GM12891 (cell line): ENCODE measurements at regions not wholly inside any gene's neighbourhood (a gene's known extent, or its start where the extent isn't known, plus 50 kb on each side); places are given as distances from the start of the nearest gene placed in this dataset.
"Not testable (repeated sequence)": the region's sequence is repeated elsewhere in the genome, so short reads cannot be mapped to it uniquely, and the experiment has no call there.

ENCODE experiments used
- DNase-seq: peaks from one replicate; pipeline ENCODE4 v3.0.0; 2011; ENCODE audit warnings: low spot score; ENCODE audit not compliant: insufficient read length
- FAIRE-seq: peaks from 2 replicates; lab custom pipeline; 2011; peaks lifted over from hg19 to GRCh38; lab: Jason Lieb, UNC
- PAX5 ChIP-seq: IDR thresholded peaks from 2 replicates; pipeline ENCODE4 v1.6.1; 2011; ENCODE audit warnings: low read length, moderate library complexity, mild to moderate bottlenecking; ENCODE audit not compliant: insufficient read depth, severe bottlenecking
- POLR2A ChIP-seq: IDR thresholded peaks from 2 replicates; pipeline ENCODE4 v1.6.1; 2011; ENCODE audit warnings: low read depth, low read length, control low read depth
- POLR2AphosphoS5 ChIP-seq: IDR thresholded peaks from 2 replicates; pipeline ENCODE4 v1.6.1; 2011; ENCODE audit warnings: low read depth, low read length, control low read depth
- POU2F2 ChIP-seq: IDR thresholded peaks from 2 replicates; pipeline ENCODE4 v1.6.1; 2011; ENCODE audit warnings: low read depth, mild to moderate bottlenecking, control low read depth, low read length, moderate library complexity
- SPI1 ChIP-seq: IDR thresholded peaks from 2 replicates; pipeline ENCODE4 v1.6.1; 2011; ENCODE audit warnings: low read depth, low read length, control low read depth
- TAF1 ChIP-seq: IDR thresholded peaks from 2 replicates; pipeline ENCODE4 v1.6.1; 2011; ENCODE audit warnings: low read depth, low read length, control low read depth

DNA sequence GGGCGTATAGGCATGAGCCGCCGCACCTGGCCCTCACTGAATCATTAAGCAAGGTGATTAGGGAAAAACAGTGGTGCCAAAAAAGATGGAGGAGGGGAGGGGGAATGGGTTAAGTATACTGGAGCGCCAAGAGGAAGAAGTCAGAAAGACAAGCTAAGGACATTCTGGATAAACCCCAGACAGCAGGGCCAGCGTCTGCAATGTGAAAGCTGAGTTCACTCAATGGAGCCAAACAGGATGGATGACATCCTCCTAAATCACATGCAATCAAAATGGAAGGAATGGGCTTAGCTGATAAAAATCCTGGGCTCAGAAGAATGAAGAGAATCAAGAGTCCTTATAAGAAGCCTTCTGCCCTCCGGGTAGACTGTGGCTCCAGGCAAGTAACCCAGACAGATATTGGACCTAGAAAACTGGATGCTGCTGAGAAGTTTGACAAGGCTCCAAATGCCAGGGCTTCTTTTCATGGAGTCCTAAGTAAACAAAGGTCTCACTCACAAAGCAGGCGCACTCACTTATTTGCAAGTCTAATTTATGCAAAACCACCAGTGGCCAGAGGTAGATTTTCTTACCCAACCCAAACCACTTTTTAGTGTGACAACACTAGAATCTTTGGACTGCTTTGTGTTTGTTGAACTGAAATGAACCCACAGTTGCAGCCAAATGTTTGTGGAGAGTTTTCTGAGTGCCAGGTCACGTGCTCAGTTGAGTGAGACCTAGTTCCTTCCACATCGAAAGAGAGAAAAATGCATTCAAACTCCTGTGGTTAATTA is 519.1 kb upstream of the AUTS2 start:
- DNase-seq (no peak), FAIRE-seq (no peak)
- TF ChIP-seq PAX5 (no peak), SPI1 (no peak), POLR2A (no peak), TAF1 (no peak), POLR2AphosphoS5 (no peak), POU2F2 (no peak)

DNA sequence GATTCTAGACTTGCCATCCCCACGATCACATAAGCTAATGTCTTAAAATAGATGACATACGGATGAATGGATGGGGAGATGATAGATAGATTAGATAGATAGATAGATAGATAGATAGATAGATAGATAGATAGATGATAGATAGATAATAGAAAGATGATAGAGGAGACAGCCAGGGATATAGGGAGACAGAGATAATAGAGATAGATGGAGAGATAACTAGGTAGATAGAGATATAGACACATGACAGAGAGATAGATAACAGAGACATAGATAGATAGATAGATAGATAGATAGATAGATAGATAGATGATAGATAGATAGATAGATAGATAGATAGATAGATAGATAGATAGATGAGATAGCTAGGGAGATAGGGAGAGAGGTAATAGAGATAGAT is 511.0 kb upstream of the AUTS2 start:
- not testable (repeated sequence) for DNase-seq, FAIRE-seq

DNA sequence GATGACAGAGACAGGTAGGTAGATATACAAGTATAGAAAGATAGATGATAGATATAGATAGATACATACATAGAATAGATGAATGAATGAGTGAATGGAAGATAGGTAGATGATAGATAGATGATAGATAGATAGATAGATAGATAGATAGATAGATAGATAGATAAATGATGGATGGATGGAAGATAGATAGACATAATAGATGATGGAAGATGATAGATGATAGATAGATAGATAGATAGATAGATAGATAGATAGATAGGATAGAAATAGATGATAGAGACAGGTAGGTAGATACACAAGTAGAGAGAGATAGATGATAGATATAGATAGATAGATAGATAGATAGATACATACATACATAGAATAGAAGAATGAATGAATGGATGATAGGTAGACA is 510.1 kb upstream of the AUTS2 start:
- FAIRE-seq (no peak), DNase-seq (no peak)
- TF ChIP-seq POLR2AphosphoS5, result no peak
- no peak for TF ChIP-seq TAF1
- TF ChIP-seq PAX5, result no peak
- no peak for TF ChIP-seq POLR2A
- TF ChIP-seq SPI1, result no peak
- TF ChIP-seq POU2F2, result no peak

DNA sequence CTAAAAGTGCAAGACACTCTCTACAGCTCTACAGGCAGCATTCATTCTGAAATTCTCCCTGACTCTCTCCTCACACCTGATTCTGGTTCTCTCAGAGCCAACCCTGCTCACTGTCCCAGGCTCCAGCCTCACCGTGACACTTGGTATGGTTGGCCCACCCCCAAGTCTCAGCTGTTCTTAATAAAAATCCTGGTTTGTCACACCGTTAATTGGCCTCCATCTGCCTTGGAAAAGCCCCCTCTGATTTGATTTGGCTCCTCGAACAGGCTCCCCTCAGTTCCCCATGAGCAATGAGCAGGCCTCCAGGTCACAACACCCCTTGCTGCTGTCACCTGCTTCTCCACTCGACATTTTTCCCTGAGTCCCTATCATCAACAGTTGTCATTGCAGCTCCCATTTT is 507.3 kb upstream of the AUTS2 start:
- TF ChIP-seq POLR2AphosphoS5, result no peak
- FAIRE-seq (no peak), DNase-seq (no peak)

DNA sequence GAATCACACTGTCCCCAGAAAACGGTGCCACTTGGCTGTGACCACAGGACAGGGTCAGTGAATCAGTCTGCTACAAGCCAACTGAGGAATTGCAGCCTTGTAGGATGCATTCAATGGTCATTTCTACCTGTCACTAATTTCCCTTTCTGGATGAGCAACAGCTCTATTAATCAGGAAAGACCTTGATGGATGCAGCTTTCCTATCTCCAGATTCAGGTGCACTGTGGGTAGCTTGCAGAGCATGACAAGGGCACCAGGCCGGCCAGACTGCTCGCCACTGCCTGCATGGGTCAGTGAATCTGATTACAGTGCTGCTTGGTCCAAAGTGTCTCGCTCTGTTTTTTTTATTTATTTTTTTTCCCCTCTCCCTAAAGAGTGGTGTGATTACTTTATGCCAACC is 506.8 kb upstream of the AUTS2 start:
- FAIRE-seq (no peak), DNase-seq (no peak)
- TF ChIP-seq SPI1 (no peak), POU2F2 (no peak), TAF1 (no peak), PAX5 (no peak), POLR2A (no peak), POLR2AphosphoS5 (no peak)

DNA sequence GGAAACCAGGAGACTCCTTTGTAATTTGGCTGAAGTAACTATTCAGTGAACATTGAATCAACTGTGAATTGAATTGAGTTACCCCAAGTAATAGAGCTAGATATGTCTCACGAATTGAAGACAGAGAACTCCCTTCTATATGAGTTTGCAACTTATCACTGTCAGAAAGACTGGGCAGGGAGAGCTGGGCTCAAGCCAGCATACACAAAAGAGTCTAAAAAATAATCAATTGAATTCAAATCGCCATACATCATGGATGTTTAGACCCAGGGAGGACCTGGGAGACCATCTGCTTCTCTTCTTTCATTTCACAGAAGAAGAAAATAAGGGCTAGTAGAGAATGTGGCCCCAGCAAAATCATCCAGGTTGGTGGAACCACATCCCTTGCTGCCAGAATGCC is 503.1 kb upstream of the AUTS2 start:
- TF ChIP-seq POU2F2, result no peak
- TF ChIP-seq POLR2A, result no peak
- TF ChIP-seq SPI1, result no peak
- no peak for TF ChIP-seq PAX5
- TF ChIP-seq TAF1, result no peak
- TF ChIP-seq POLR2AphosphoS5, result no peak
- FAIRE-seq (no peak), DNase-seq (no peak)

DNA sequence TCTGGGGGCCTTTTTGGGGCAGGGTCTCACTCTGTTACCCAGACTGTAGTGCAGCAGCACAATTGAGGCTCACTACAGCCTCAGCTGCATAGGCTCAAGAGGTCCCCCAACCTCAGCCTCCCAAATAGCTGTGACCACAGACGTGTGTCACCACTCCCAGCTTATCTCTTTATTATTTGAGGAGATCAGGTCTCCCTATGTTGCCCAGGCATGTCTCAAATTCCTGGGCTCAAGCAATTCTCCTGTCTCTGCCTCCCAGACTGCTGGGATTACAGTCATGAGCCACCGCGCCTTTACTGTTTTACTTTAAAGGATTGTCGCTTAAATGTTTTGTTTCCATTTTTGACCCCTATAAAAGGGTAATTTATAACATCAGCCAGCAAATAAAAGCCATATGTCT is 502.6 kb upstream of the AUTS2 start:
- FAIRE-seq (no peak), DNase-seq (no peak)
- TF ChIP-seq POLR2AphosphoS5 (no peak), POU2F2 (no peak), POLR2A (no peak), PAX5 (no peak), TAF1 (no peak), SPI1 (no peak)

DNA sequence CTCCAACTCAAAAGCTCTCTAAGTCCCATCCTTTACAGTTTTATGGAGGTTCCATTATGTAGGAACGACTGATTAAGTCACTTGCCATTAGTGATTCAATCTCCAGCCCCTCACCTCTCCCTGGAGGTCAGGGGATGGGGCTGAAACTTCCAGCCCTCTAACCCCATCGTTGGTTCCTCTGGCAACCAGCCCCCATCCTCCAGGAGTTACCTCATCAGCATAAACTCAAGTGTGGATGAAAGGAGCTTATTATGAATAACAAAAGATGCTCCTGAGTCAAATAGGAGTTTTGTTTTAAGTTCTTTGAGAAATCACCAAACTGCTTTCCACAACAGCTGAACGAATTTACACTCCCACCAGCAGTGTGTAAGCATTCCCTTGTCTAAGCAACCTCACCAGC is 494.3 kb upstream of the AUTS2 start:
- TF ChIP-seq TAF1 (no peak), PAX5 (no peak), POU2F2 (no peak), POLR2AphosphoS5 (no peak), SPI1 (no peak), POLR2A (no peak)
- FAIRE-seq (no peak), DNase-seq (no peak)

DNA sequence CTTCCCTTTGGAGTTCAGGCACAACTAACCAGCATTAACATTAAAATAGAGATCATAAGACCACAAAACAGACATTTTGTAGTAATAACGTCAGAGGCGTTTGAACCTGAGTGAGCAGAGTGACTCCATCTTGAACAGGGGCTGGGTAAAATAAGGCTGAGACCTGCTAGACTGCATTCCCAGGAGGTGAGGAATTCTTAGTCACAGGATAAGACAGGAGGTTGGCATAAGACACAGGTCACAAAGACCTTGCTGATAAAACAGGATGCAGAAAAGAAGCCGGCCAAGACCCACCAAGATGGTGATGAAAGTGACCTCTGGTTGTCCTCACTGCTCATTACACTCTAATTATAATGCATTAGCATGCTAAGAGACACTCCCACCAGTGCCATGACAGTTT is 493.2 kb upstream of the AUTS2 start:
- no peak for FAIRE-seq
- no peak for TF ChIP-seq POLR2AphosphoS5
- no peak for TF ChIP-seq PAX5
- no peak for TF ChIP-seq TAF1
- no peak for TF ChIP-seq POLR2A
- no peak for TF ChIP-seq POU2F2
- TF ChIP-seq SPI1, result no peak
- no peak for DNase-seq

DNA sequence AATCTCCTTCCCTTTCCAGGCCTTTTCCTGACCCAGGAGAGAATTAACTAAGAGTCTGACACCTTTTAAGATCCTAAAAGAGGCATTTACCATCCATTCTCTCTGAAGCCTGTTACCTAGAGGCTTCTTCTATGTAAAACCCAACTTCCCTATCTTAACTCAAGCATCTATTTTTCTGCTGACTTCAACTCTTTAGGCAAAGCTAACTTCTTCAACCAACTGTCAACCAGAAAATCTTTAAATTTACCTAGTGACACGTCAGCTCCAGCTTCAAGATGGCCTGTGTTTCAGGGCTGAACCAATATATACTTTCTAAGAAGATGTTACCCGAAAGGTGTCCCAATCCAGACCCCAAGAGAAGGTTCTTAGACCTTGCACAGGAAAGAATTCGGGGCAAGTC is 492.3 kb upstream of the AUTS2 start:
- FAIRE-seq, result no peak
- no peak for DNase-seq
- no peak for TF ChIP-seq POLR2A
- TF ChIP-seq TAF1, result no peak
- no peak for TF ChIP-seq POU2F2
- no peak for TF ChIP-seq SPI1
- TF ChIP-seq POLR2AphosphoS5, result no peak

DNA sequence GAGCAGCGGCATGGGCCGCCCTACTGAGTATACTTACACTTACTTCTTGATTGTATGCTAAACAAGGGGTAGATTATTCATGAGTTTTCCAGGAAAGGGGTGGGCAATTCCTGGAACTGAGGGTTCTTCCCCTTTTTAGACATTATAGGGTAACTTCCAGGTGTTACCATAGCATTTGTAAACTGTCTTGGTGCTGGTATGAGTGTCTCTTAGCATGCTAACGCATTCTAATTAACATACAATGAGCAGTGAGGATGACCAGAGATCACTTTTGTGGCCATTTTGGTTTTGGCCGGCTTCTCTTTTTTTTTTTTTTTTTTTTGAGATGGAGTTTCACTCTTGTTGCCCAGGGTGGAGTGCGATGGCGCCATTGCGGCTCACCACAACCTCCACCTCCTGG is 491.8 kb upstream of the AUTS2 start:
- DNase-seq, FAIRE-seq: not testable (repeated sequence)

DNA sequence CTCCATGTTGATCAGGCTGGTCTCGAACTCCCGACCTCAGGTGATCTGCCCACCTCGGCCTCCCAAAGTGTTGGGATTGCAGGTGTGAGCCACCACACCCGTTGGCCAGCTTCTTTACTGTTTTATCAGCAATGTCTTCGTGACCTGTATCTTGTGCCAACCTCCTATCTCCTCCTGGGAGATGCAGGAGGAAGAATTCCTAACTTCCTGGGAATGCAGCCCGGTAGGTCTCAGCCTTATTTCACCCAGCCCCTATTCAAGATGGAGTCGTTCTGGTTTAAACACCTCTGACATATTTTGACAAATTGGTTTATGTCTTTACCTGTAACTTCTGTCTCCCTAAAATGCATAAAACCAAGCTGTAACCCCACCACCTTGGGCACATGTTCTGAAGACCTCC is 491.3 kb upstream of the AUTS2 start:
- not testable (repeated sequence) for FAIRE-seq, DNase-seq

DNA sequence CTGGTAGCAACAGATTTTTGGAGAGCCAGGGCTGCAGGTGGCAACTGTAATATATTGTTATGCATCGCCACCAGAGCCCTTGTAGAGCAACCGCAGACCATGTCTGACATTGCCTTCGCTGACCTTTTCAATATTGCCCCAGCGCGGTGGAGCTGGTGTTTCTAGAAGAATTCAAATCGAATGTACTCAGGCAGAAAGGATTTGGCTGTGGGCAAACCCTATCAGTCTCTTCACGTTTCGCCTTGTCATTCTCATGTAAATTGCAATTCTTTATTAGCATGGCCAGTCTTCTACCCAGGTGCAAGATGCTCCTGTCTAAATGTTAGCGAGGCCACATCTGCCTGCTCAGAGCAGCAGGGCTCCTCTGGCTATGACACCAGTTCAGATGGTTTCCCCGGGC is 490.2 kb upstream of the AUTS2 start:
- FAIRE-seq (no peak), DNase-seq (no peak)
- TF ChIP-seq PAX5, result no peak
- TF ChIP-seq SPI1, result no peak
- TF ChIP-seq TAF1, result no peak
- TF ChIP-seq POU2F2, result no peak
- no peak for TF ChIP-seq POLR2AphosphoS5
- no peak for TF ChIP-seq POLR2A
